HG03045 (cell line): ENCODE measurements at regions not wholly inside any gene's neighbourhood (a gene's known extent, or its start where the extent isn't known, plus 50 kb on each side); places are given as distances from the start of the nearest gene placed in this dataset.
"Not testable (repeated sequence)": the region's sequence is repeated elsewhere in the genome, so short reads cannot be mapped to it uniquely, and the experiment has no call there.

Experiments used
- ATAC-seq: cut with Tn5 transposase; IDR thresholded peaks from one replicate; pipeline ENCODE4 v1.9.1; 2021; ENCODE audit warnings: mild to moderate bottlenecking, moderate library complexity; ENCODE audit not compliant: unreplicated experiment

GRCh38 chr18:33820517-33821371 is 242.7 kb downstream of the ASXL3 start:
- ATAC-seq, result no peak

- not testable (repeated sequence) for ATAC-seq
These were observed 241.8 kb downstream of the ASXL3 start for GRCh38 chr18:33819692-33820343.

DNA sequence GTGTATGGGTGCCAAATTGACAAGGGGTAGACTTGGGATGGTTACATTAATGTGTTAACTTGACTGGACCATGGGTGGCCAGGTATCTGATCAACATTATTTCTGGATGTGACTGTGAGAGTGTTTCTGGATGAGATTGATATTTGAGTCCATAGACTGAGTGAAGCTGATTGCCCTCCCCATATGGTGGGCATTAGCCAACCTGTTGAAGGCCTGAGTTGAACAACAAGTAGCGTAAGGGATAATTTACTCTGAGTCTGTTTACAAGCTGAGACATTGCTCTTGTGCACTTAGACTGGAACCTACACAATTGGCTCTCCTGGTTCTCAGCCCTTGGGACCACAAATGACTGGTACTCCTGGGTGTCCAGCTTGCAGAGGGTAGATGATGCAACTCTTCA is 240.1 kb downstream of the ASXL3 start:
- ATAC-seq, result no peak

GRCh38 chr18:33817096-33817495 is 239.1 kb downstream of the ASXL3 start:
- no peak for ATAC-seq

- no peak for ATAC-seq
These were observed 236.5 kb downstream of the ASXL3 start for GRCh38 chr18:33814546-33814945.

DNA sequence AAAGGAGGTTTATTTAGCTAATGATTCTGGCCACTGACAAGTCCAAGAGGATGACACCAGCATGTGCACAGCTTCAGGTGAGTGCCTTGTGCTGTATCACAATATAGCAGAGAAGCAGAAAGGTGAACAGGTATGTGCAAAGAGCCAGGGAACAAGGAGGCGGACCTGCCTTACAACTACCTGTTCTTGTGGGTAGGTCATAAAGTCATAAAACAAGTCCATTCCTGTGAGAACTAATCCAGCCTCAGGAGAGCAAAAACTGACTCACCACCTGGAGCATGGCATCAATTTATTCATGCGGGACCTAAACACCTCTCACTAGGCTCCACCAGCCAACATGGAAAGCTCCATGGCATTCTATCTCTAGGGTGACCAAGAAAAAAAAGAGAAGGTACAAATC is 234.2 kb downstream of the ASXL3 start:
- ATAC-seq, result no peak

- no peak for ATAC-seq
These were observed 227.6 kb downstream of the ASXL3 start for GRCh38 chr18:33805592-33805991.

DNA sequence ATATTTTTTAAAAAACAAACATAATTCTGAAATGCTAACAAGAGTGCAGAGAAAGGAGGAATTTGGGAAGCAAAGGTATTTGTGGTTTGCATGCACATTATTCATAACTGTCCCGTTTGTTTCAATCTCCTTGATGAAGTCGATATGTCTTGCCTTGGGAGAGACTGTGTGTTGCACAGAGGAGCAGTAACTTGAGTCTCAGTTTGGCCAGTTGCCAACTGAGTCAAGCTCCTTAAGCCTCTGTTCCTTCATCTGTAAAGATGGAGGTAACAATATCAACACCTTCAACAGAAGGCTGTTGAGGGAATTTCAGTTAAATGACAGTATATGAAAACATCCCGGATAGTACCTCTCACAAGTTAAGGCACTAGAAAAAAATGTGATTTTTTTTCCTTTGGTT is 226.2 kb downstream of the ASXL3 start:
- ATAC-seq, result no peak

- no peak for ATAC-seq
These were observed 225.6 kb downstream of the ASXL3 start for GRCh38 chr18:33803636-33804035.

DNA sequence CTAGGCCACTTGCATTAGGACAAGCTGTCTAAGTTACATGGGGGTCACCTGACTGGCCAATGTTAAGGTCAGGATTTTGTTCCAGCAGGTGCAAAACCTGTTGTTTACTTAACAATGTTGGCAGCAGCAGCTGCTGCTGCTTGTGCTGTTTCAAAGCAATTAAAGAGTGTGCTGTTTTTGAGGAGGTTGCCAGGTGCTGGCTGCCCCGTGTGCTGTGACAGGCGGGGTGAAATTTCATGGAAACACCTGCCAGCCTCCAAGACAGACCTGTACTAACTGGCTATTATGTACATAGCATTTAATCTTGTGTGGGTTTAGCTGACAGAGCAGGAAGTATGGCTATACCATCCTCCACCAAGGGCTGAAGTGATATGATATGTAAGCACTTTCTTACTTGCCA is 224.9 kb downstream of the ASXL3 start:
- no peak for ATAC-seq
